NCI-H446 treated with DMSO at 0.1 percent for 48 hours (cell line): ENCODE measurements at regions not wholly inside any gene's neighbourhood (a gene's known extent, or its start where the extent isn't known, plus 50 kb on each side); places are given as distances from the start of the nearest gene placed in this dataset.
"Not testable (repeated sequence)": the region's sequence is repeated elsewhere in the genome, so short reads cannot be mapped to it uniquely, and the experiment has no call there.

Experiments used
- DNase-seq: peaks from one replicate; lab custom pipeline; 2025; lab: John Stamatoyannopoulos, UW

- DNase-seq: no peak
Observed at GRCh38 chr3:18625085-18625484, 199.9 kb upstream of the SATB1 start.

- DNase-seq: no peak
Observed at GRCh38 chr3:18623220-18623619, 198.1 kb upstream of the SATB1 start.

GRCh38 chr3:18618723-18619122 lies 193.6 kb upstream of the SATB1 start:
- no peak for DNase-seq

GRCh38 chr3:18611991-18612390 lies 186.9 kb upstream of the SATB1 start:
- DNase-seq: no peak

GRCh38 chr3:18609187-18609586 lies 184.0 kb upstream of the SATB1 start:
- no peak for DNase-seq

GRCh38 chr3:18597919-18598318 lies 172.8 kb upstream of the SATB1 start:
- DNase-seq: no peak

- no peak for DNase-seq
Observed at GRCh38 chr3:18593231-18593630, 168.1 kb upstream of the SATB1 start.

GRCh38 chr3:18591120-18591519 lies 166.0 kb upstream of the SATB1 start:
- no peak for DNase-seq

GRCh38 chr3:18586076-18586475 lies 160.9 kb upstream of the SATB1 start:
- DNase-seq: no peak

GRCh38 chr3:18585004-18585968 lies 160.1 kb upstream of the SATB1 start:
- no peak for DNase-seq

GRCh38 chr3:18580268-18580667 lies 155.1 kb upstream of the SATB1 start:
- DNase-seq: no peak

- DNase-seq: no peak
Observed at GRCh38 chr3:18579661-18580060, 154.5 kb upstream of the SATB1 start.

- DNase-seq: no peak
Observed at GRCh38 chr3:18575573-18575972, 150.4 kb upstream of the SATB1 start.

- DNase-seq: no peak
Observed at GRCh38 chr3:18572809-18573208, 147.7 kb upstream of the SATB1 start.

GRCh38 chr3:18567293-18567692 lies 142.2 kb upstream of the SATB1 start:
- DNase-seq: no peak

- no peak for DNase-seq
Observed at GRCh38 chr3:18562364-18563154, 137.4 kb upstream of the SATB1 start.

- DNase-seq: no peak
Observed at GRCh38 chr3:18559331-18559842, 134.2 kb upstream of the SATB1 start.

GRCh38 chr3:18558507-18558906 lies 133.4 kb upstream of the SATB1 start:
- DNase-seq: no peak

GRCh38 chr3:18557216-18557615 lies 132.1 kb upstream of the SATB1 start:
- DNase-seq: no peak

- no peak for DNase-seq
Observed at GRCh38 chr3:18556503-18557135, 131.5 kb upstream of the SATB1 start.

GRCh38 chr3:18556001-18556408 lies 130.9 kb upstream of the SATB1 start:
- no peak for DNase-seq

- DNase-seq: not testable (repeated sequence)
Observed at GRCh38 chr3:18552579-18553105, 127.5 kb upstream of the SATB1 start.
